ENCODE measurements at regions not wholly inside any gene's neighbourhood (a gene's known extent, or its start where the extent isn't known, plus 50 kb on each side); places are given as distances from the start of the nearest gene placed in this dataset.

GRCh38 chr7:39816462-39817060, 133.5 kb upstream of the CDK13 start:
- no peak for TF ChIP-seq CTCF (IDR thresholded peaks at IDR 0.05; ENCODE audit: low read length)
- TF ChIP-seq EZH2 (IDR thresholded peaks at IDR 0.05; ENCODE audit: borderline replicate concordance, low read length), result no peak

All from OCI-LY1 (cell line).